ENCODE measurements at regions not wholly inside any gene's neighbourhood (a gene's known extent, or its start where the extent isn't known, plus 50 kb on each side); places are given as distances from the start of the nearest gene placed in this dataset.

- H3K9me3 ChIP-seq (ENCODE audit: control insufficient read depth, low read depth, low read length) = no peaks in the 10 kb centered on the region
These were observed 204.8 kb upstream of the NOX3 start for GRCh38 chr6:155660251-155660977.

GRCh38 chr6:155656024-155656423 is 200.4 kb upstream of the NOX3 start:
- Histone ChIP-seq H3K79me2 (ENCODE audit: control insufficient read depth, insufficient read depth, low read length) (no peaks in the 10 kb centered on the region), H3K9ac (ENCODE audit: control insufficient read depth, extremely low read depth, insufficient read depth, low read length) (no peak overlapping the region), H3K4me1 (ENCODE audit: control insufficient read depth, extremely low read depth, insufficient read depth, low read length) (no peaks in the 10 kb centered on the region), H3K36me3 (ENCODE audit: control insufficient read depth in 2 of 2, extremely low read depth in 1 of 2, insufficient read depth in 2 of 2, low read length in 2 of 2) (no peaks in the 10 kb centered on the region), H3K27me3 (ENCODE audit: control insufficient read depth, extremely low read depth, insufficient read depth, low read length) (no peaks in the 10 kb centered on the region), H3K27ac (ENCODE audit: control insufficient read depth, insufficient read depth, low read length) (no peak overlapping the region), H3K9me1 (ENCODE audit: control insufficient read depth, extremely low read depth, insufficient read depth, low read length) (no peaks in the 10 kb centered on the region), H3K4me2 (ENCODE audit: control insufficient read depth, extremely low read depth, insufficient read depth, low read depth, low read length) (no peak overlapping the region), H4K20me1 (ENCODE audit: control insufficient read depth, extremely low read depth, insufficient read depth, low read length) (no peaks in the 10 kb centered on the region), H2AFZ (ENCODE audit: control insufficient read depth, low read length) (no peak overlapping the region), H3K9me3 (ENCODE audit: control insufficient read depth, low read depth, low read length) (no peaks in the 10 kb centered on the region), H3K4me3 (ENCODE audit: control insufficient read depth in 2 of 3, extremely low read depth in 1 of 3, insufficient read depth in 2 of 3, low read depth in 1 of 3, low read length in 3 of 3) (no peak overlapping the region)
- no peak for DNase-seq (ENCODE audit: low read depth, low spot score)
- FAIRE-seq = no peak
- dilution Hi-C loops (cut with MboI; ENCODE audit: extremely low pct_ligation_motif_present, low sequenced_read_pairs) = no loop called here
- TF ChIP-seq EZH2 (IDR thresholded peaks at IDR 0.05; ENCODE audit: low read length) (no peak), CTCF (optimal IDR thresholded peaks at IDR 0.05 in 1 of 3, IDR thresholded peaks at IDR 0.05 in 1 of 3, conservative IDR thresholded peaks at IDR 0.05 in 1 of 3; ENCODE audit: extremely low read depth in 1 of 3, insufficient read depth in 2 of 3, low read length in 3 of 3) (no peak)

More at GRCh38 chr6:155660251-155660977, 204.8 kb upstream of the NOX3 start:
- H3K9ac ChIP-seq (ENCODE audit: control insufficient read depth, extremely low read depth, insufficient read depth, low read length) = no peak overlapping the region
- no peaks in the 10 kb centered on the region for H3K4me1 ChIP-seq (ENCODE audit: control insufficient read depth, extremely low read depth, insufficient read depth, low read length)
- no peaks in the 10 kb centered on the region for H3K9me1 ChIP-seq (ENCODE audit: control insufficient read depth, extremely low read depth, insufficient read depth, low read length)
- FAIRE-seq (no peak), DNase-seq (ENCODE audit: low read depth, low spot score) (no peak)
- H4K20me1 ChIP-seq (ENCODE audit: control insufficient read depth, extremely low read depth, insufficient read depth, low read length) = no peaks in the 10 kb centered on the region
- no peaks in the 10 kb centered on the region for H3K27me3 ChIP-seq (ENCODE audit: control insufficient read depth, extremely low read depth, insufficient read depth, low read length)
- dilution Hi-C loops (cut with MboI; ENCODE audit: extremely low pct_ligation_motif_present, low sequenced_read_pairs) = no loop called here
- no peak overlapping the region for H2AFZ ChIP-seq (ENCODE audit: control insufficient read depth, low read length)
- no peak overlapping the region for H3K27ac ChIP-seq (ENCODE audit: control insufficient read depth, insufficient read depth, low read length)
- no peaks in the 10 kb centered on the region for H3K79me2 ChIP-seq (ENCODE audit: control insufficient read depth, insufficient read depth, low read length)
- no peak overlapping the region for H3K4me3 ChIP-seq (ENCODE audit: control insufficient read depth in 2 of 3, extremely low read depth in 1 of 3, insufficient read depth in 2 of 3, low read depth in 1 of 3, low read length in 3 of 3)
- TF ChIP-seq CTCF (optimal IDR thresholded peaks at IDR 0.05 in 1 of 3, IDR thresholded peaks at IDR 0.05 in 1 of 3, conservative IDR thresholded peaks at IDR 0.05 in 1 of 3; ENCODE audit: extremely low read depth in 1 of 3, insufficient read depth in 2 of 3, low read length in 3 of 3) (no peak), EZH2 (IDR thresholded peaks at IDR 0.05; ENCODE audit: low read length) (no peak)
- no peak overlapping the region for H3K4me2 ChIP-seq (ENCODE audit: control insufficient read depth, extremely low read depth, insufficient read depth, low read depth, low read length)
- no peaks in the 10 kb centered on the region for H3K36me3 ChIP-seq (ENCODE audit: control insufficient read depth in 2 of 2, extremely low read depth in 1 of 2, insufficient read depth in 2 of 2, low read length in 2 of 2)

Data from keratinocyte (primary cell).